HG03175 (cell line): ENCODE measurements at regions not wholly inside any gene's neighbourhood (a gene's known extent, or its start where the extent isn't known, plus 50 kb on each side); places are given as distances from the start of the nearest gene placed in this dataset.
"Not testable (repeated sequence)": the region's sequence is repeated elsewhere in the genome, so short reads cannot be mapped to it uniquely, and the experiment has no call there.

ENCODE experiments used
- ATAC-seq: cut with Tn5 transposase; IDR thresholded peaks from one replicate; pipeline ENCODE4 v1.9.1; 2021; ENCODE audit warnings: mild to moderate bottlenecking, moderate library complexity; ENCODE audit not compliant: unreplicated experiment

DNA sequence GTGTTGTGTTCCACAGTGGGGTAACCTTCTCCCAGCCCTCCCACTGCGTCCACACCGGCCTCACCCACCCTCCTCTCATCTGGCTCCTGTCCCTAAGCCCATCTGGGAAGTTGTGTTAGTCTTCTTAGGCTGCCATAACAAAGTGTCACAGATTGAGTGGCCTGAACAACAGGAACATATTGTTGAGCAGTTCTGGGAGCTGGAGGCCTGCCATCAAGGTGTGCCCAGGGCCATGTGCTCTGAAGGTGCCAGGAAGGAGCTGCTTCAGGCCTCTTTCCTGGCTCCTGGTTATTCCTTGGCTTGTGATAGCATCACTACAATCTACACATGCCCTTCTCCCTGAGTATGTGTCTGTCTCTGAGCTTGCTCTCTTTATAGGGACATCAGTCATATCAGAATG is 327.6 kb upstream of the COBL start:
- ATAC-seq, result no peak

DNA sequence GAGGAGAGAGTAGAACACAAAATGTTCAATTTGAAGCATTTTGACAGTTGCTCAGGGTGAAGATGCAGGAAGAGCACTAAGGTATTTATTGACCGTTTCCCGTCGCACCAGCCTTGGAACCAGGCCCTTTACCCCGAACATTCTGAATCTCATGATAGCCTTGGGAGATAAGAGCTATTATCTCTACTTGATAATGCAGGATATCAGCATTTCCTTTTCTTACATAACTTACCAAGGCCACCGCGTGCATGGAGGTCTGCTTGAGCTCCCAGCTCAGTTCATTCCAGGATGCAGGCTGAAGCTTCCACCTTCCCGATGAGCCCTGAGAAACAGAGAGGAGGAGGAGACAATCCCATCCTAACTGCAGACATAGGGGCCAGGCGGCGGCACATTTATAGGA is 324.2 kb upstream of the COBL start:
- no peak for ATAC-seq

DNA sequence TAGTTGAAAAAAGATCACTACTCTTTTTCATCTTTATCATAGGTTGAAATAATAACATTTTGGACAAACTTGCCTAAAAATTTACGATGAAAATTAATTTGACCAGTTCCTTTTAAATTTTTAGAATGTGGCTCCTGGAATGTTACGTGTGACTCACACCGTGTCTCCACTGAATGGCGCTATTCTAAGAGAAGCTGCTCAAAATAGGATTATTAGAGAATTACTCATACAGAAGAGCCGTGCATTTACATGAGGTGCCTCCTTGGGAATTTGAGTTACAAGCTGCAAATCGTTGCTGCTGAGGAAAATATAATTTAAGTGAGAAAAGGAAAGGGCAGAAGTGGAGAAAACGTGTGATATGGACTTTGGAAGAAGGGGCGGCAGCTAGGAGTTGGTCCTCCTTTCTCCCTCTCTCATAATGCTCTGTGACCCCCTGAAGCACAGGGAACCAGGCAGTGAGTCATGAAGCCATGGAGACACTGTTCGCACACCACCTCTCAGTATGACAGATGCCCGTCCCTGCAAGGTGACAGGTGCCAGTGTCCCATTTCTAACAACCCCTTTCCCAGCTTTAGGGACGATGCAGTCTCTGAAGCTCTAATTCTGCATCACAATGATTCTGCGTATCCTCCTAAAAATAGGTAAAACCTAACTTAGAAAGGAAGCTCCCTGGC is 323.2 kb upstream of the COBL start:
- ATAC-seq, result no peak

GRCh38 chr7:51636503-51636902 is 319.9 kb upstream of the COBL start:
- ATAC-seq, result no peak

DNA sequence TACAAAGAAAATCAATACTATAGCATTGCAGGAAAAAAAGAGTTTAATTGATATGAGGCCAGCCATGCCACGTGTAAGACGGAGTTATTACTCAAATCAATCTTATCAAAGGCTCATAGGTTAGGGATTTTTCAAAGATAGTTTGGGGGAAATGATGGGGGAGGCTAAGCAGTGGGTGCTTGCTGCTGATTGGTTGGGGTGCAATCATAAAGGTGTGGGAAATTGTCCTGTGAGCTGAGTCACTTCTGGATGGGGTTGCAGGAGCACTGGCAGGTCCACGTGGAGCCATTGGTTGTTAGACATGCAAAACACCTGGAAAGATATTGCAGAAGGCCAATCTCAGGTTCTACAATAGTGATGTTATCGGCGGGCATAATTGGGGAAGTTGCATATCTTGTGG is 319.2 kb upstream of the COBL start:
- no peak for ATAC-seq

GRCh38 chr7:51634538-51634937 is 317.9 kb upstream of the COBL start:
- no peak for ATAC-seq

DNA sequence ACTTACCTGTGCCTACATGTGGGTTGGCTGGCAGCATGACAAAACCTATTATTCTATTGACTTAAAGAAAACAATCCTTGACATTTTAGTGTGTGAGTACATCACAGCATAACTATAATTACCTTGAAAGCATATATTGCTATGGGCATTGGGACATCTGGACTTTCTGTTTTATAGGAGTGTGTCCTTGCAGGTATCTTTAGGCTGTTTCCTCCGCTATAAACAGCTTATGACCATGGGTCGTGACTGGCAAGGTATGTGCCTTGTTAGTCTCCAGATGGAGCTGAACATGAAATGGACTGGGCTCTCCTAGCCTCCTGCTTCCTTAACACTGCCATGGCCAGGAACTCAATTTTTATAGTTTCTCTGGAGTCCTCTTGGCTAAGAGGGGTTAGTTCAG is 317.4 kb upstream of the COBL start:
- ATAC-seq, result no peak

GRCh38 chr7:51633596-51633995 is 317.0 kb upstream of the COBL start:
- no peak for ATAC-seq

DNA sequence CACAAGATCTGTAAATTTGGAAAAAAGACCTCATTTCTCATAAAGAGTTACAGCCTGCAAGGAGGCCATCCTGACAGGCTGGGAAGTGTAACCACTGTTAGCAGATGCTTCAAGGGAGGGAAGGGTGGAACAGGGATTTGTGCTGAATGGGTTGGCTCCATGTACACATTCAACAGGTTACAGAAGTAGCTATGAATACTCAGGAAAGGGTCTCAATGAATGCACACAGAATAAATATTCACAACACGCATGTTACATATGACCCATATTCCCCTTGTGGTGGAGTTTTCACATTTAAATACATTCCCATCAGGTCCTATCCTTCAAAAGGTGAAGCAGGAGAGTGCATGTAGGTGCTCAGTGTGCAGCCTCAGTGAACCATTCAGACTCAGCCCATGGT is 316.4 kb upstream of the COBL start:
- ATAC-seq, result no peak

GRCh38 chr7:51630933-51631332 is 314.3 kb upstream of the COBL start:
- ATAC-seq, result no peak

- ATAC-seq, result no peak
Observed at GRCh38 chr7:51629206-51629605, 312.6 kb upstream of the COBL start.

DNA sequence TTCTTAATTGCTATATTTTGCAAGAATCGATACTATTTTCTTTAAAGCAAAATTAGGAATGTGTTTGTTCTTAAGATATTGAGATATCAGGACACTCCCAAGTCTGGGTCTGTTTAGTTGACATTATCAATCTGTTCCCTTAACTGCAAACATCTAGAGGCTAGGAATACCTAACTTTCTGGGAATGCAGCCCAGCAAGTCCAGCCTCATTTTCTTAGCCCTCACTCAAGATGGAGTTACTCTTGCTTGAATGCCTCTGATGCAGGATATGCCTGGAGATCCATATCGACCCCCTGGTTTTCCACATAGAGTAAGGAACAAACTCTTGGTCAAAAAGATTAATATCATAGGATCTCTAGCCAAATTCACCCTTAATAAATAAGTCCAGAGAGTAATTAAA is 305.3 kb upstream of the COBL start:
- no peak for ATAC-seq

- no peak for ATAC-seq
Observed at GRCh38 chr7:51620706-51621105, 304.1 kb upstream of the COBL start.

- ATAC-seq, result no peak
Observed at GRCh38 chr7:51619880-51620279, 303.3 kb upstream of the COBL start.

GRCh38 chr7:51617686-51618085 is 301.1 kb upstream of the COBL start:
- no peak for ATAC-seq

- no peak for ATAC-seq
Observed at GRCh38 chr7:51613911-51614357, 297.3 kb upstream of the COBL start.

DNA sequence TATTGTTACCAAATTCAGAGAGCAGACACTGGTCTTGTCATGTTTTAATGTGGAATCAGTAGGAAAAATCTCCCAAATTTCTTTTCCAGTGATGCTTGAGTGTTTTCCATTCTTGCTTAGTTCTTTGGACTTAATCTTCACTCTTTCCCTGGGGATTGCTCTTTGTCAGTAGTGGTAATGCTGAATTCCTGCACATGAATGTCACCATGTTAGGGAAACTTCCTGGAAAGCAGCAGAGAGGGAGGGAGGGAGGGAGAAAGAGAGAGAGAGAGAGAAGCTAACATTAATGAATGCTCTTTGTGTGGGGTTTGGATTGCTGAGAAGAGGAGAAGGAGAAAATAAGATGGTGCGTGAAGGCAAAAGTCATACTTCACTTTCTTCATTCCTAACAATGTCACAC is 295.3 kb upstream of the COBL start:
- ATAC-seq, result no peak

- no peak for ATAC-seq
Observed at GRCh38 chr7:51607447-51607846, 290.8 kb upstream of the COBL start.

DNA sequence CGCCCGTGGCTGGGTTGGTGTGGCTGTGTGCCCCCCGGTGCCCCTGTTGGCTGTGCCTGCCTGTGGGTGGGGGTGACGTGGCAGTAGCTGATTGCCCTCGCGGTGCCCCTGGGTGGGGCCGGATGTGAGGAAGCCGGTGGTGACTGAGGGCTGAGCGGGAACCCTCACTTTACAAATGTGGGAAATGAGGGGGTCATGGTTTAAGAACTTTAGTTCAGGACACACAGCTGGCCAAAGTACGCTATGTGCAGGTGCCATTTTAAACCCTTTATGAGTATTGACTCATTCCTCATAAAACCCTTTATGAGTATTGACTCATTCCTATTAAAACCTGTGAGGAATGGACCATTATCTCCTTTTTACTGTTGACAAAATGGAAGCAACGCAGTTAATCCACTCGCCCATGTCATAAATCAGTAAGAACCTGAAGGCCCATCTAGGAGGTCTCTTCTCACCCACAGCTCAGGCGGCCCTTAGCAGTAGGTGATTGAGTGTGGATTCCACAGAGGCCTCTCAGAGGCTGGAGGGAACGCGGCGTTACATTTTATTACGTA is 290.1 kb upstream of the COBL start:
- ATAC-seq, result no peak

DNA sequence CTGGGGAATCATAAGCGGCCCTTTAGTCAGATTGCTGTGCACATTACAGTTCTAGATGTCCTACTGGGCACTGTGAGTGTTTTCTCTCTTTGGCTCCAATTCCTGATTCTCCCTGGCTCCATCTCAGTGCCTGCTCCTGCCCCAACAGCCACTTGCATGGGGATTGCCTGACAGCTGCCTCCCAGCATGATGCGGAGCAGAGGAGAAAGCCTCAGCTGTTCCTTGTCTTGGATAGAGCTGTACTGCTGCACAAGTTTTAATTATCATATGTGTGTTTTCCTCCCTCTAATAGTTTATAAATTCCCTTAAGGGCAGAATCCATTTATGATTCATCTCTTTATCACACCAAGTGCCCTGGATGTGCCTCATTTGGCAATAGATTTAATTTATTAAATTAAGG is 285.8 kb upstream of the COBL start:
- ATAC-seq, result no peak

- ATAC-seq, result no peak
Observed at GRCh38 chr7:51601461-51601860, 284.9 kb upstream of the COBL start.

DNA sequence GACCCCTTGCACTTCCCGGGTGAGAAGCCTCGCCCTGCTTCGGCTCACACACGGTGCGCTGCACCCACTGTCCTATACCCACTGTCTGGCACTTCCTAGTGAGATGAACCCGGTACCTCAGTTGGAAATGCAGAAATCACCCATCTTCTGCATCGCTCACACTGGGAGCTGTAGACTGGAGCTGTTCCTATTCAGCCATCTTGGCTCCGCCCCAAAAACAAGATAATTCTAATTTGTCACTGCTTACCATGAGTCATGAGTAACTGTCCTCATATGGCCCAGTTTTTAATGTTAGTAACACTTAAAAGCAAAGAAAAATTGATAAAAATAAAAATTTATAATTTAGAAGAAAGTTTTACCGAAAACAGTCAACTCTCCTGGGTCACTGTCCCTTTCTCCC is 283.3 kb upstream of the COBL start:
- ATAC-seq, result not testable (repeated sequence)

DNA sequence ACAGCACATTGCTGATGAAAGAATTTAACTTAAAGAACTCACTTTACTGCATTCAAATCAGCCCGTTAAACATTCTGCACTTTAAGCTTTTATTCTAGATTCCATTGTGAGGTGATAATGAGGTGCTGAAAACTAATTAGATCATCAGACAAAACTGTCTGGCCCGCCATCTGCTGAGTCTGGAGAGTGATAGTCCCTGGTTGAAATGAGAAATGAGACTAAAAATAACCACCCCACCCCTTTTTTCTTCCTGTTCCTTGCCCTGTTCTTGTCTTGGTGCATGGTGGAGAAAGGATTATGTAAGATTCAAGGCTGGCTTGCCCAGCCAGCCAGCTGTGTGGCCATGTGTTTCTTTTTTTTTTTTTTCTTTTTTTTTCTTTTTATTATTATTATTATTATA is 277.0 kb upstream of the COBL start:
- ATAC-seq, result no peak
